Erythroblast (primary cell): ENCODE measurements at regions not wholly inside any gene's neighbourhood (a gene's known extent, or its start where the extent isn't known, plus 50 kb on each side); places are given as distances from the start of the nearest gene placed in this dataset.

Experiments
- GATA1 ChIP-seq: IDR thresholded peaks from 2 replicates; pipeline ENCODE4 v1.6.1; 2011; ENCODE audit warnings: low read depth, mild to moderate bottlenecking, control low read depth, low read length, moderate library complexity
- POLR2A ChIP-seq: IDR thresholded peaks from 2 replicates; pipeline ENCODE4 v1.6.1; 2011; ENCODE audit warnings: mild to moderate bottlenecking, low read length

DNA sequence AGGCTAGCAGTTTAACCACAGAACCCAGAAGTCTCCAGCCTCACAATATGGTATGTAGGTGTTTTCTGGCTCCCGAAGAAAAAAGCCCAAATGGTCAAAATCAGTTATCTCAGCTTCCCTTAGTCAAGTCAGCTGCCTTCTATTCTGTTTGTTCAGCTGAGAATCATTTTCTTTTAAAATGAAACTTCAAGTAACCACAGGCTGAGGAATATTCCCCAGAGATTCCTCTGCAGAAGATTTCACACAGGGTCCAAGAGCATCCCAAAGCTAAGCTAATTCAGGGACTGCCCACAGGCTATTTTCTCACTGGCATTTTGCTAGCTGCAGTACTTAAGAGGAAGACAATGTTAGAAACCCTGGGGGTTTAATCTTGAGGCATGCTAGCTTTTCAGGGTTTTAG, 977.0 kb upstream of the CHORDC1 start:
- TF ChIP-seq POLR2A (no peak), GATA1 (no peak)
